ENCODE measurements at regions not wholly inside any gene's neighbourhood (a gene's known extent, or its start where the extent isn't known, plus 50 kb on each side); places are given as distances from the start of the nearest gene placed in this dataset.

GRCh38 chr10:58918887-58919286 is 257.6 kb upstream of the PHYHIPL start:
- no peaks in the 10 kb centered on the region for H3K79me2 ChIP-seq (ENCODE audit: control insufficient read depth, insufficient read depth, low read length)
- POLR2A ChIA-PET: no interaction called here
- no peak overlapping the region for H3K4me2 ChIP-seq (ENCODE audit: insufficient read depth, low read length)
- dilution Hi-C loops (cut with MboI; ENCODE audit: extremely low pct_ligation_motif_present, low sequenced_read_pairs): no loop called here
- H3K9me3 ChIP-seq (replicated peaks; ENCODE audit: control insufficient read depth, insufficient read depth, low read length): no peaks in the 10 kb centered on the region
- DNase-seq (ENCODE audit: low read depth, low spot score) (no peak), FAIRE-seq (no peak)
- no peaks in the 10 kb centered on the region for H3K36me3 ChIP-seq (ENCODE audit: control insufficient read depth in 2 of 2, extremely low read depth in 1 of 2, insufficient read depth in 2 of 2, low read length in 2 of 2)
- no peaks in the 10 kb centered on the region for H3K27me3 ChIP-seq (ENCODE audit: control insufficient read depth in 2 of 2, insufficient read depth in 2 of 2, low read length in 2 of 2)
- H3K9ac ChIP-seq (replicated peaks; ENCODE audit: extremely low read depth, insufficient read depth, low read length): no peak overlapping the region
- no TSS peak for BruUV-seq (replicated peaks)
- H3K27ac ChIP-seq (ENCODE audit: insufficient read depth, low read depth, low read length): no peak overlapping the region
- intact Hi-C loops (cut with micrococcal nuclease): no loop called here
- CTCF ChIA-PET: no interaction called here
- no peaks in the 10 kb centered on the region for H4K20me1 ChIP-seq (replicated peaks; ENCODE audit: control insufficient read depth, extremely low read depth, insufficient read depth, low read length)
- no peaks in the 10 kb centered on the region for H3K4me1 ChIP-seq (ENCODE audit: control insufficient read depth, extremely low read depth, insufficient read depth, low read length)
- TF ChIP-seq, protein P1, sequence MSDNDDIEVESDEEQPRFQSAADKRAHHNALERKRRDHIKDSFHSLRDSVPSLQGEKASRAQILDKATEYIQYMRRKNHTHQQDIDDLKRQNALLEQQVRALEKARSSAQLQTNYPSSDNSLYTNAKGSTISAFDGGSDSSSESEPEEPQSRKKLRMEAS (IDR thresholded peaks at IDR 0.05; ENCODE audit: insufficient read depth, insufficient read length): no peak
- TF ChIP-seq EZH2 (IDR thresholded peaks at IDR 0.05; ENCODE audit: borderline replicate concordance, low read depth, low read length, severe bottlenecking) (no peak), POLR2A (IDR thresholded peaks at IDR 0.05; ENCODE audit: low read depth, low read length) (no peak), JUN (IDR thresholded peaks at IDR 0.05; ENCODE audit: borderline replicate concordance, insufficient read depth, insufficient read length, low read depth) (no peak), MYC (IDR thresholded peaks at IDR 0.05; ENCODE audit: low read depth, low read length) (no peak), FOS (IDR thresholded peaks at IDR 0.05; ENCODE audit: borderline replicate concordance, insufficient read depth, low read length) (no peak), GATA2 (IDR thresholded peaks at IDR 0.05; ENCODE audit: insufficient read depth, insufficient read length, low read depth, low read length) (no peak), POLR2AphosphoS5 (IDR thresholded peaks at IDR 0.05; ENCODE audit: insufficient read depth, low read depth, low read length) (no peak)
- TF ChIP-seq, protein P2, sequence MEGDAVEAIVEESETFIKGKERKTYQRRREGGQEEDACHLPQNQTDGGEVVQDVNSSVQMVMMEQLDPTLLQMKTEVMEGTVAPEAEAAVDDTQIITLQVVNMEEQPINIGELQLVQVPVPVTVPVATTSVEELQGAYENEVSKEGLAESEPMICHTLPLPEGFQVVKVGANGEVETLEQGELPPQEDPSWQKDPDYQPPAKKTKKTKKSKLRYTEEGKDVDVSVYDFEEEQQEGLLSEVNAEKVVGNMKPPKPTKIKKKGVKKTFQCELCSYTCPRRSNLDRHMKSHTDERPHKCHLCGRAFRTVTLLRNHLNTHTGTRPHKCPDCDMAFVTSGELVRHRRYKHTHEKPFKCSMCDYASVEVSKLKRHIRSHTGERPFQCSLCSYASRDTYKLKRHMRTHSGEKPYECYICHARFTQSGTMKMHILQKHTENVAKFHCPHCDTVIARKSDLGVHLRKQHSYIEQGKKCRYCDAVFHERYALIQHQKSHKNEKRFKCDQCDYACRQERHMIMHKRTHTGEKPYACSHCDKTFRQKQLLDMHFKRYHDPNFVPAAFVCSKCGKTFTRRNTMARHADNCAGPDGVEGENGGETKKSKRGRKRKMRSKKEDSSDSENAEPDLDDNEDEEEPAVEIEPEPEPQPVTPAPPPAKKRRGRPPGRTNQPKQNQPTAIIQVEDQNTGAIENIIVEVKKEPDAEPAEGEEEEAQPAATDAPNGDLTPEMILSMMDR (IDR thresholded peaks at IDR 0.05; ENCODE audit: extremely low read depth in 1 of 2, insufficient read depth in 1 of 2, low read depth in 1 of 2, low read length in 2 of 2): no peak
- H3K4me3 ChIP-seq (replicated peaks in 1 of 3; ENCODE audit: insufficient read depth in 1 of 3, low read depth in 1 of 3, low read length in 3 of 3): no peak overlapping the region
- H2AFZ ChIP-seq (ENCODE audit: low read depth, low read length): no peak overlapping the region
- no peaks in the 10 kb centered on the region for H3K9me1 ChIP-seq (replicated peaks; ENCODE audit: control insufficient read depth, extremely low read depth, insufficient read depth, low read length)

Measured in endothelial cell of umbilical vein (primary cell).